NB4 (cell line): ENCODE measurements at regions not wholly inside any gene's neighbourhood (a gene's known extent, or its start where the extent isn't known, plus 50 kb on each side); places are given as distances from the start of the nearest gene placed in this dataset.

Source experiments
- POLR2A ChIP-seq: IDR thresholded peaks from 2 replicates; pipeline ENCODE4 v1.6.1; 2011; ENCODE audit warnings: mild to moderate bottlenecking; ENCODE audit not compliant: insufficient read length; ENCODE audit errors: extremely low read depth
- TF ChIP-seq, protein P1 (sequence below): IDR thresholded peaks from 2 replicates; pipeline ENCODE4 v1.6.1; 2011; ENCODE audit warnings: low read depth, low read length

DNA sequence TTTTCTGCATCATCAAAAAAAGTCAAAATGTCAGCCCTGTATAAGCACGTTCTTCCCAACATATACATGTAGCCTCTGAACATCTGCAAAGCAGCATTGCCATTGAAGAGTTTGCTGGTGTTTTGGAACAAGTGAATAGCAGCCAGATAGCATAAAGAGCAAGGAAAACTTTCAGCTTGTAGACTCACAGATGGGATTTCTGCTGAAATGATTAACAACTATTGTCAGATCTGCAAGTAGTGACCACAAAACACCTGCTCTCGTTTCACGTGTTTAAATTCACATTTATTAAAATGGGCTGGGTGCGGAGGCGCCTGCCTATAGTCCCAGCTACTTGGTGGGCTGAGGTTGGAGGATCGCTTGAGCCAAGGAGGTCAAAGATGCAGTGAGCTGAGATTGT lies 123.7 kb downstream of the SPRY1 start:
- TF ChIP-seq, protein P1, sequence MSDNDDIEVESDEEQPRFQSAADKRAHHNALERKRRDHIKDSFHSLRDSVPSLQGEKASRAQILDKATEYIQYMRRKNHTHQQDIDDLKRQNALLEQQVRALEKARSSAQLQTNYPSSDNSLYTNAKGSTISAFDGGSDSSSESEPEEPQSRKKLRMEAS = no peak
- TF ChIP-seq POLR2A = no peak
